H9 (cell line): ENCODE measurements at regions not wholly inside any gene's neighbourhood (a gene's known extent, or its start where the extent isn't known, plus 50 kb on each side); places are given as distances from the start of the nearest gene placed in this dataset.

Source experiments
- DNase-seq: peaks from one replicate; pipeline ENCODE4 v3.0.0-alpha.2; 2017
- H2AFZ ChIP-seq: one replicate; pipeline ENCODE4 v1.6.1; 2013; ENCODE audit warnings: mild to moderate bottlenecking, low read length, control low read depth, moderate library complexity
- H2AK5ac ChIP-seq: 2 replicates; pipeline ENCODE4 v1.6.1; 2013; ENCODE audit warnings: low read length, control low read depth, mixed read lengths; ENCODE audit not compliant: insufficient read length
- H2BK120ac ChIP-seq: one replicate; pipeline ENCODE4 v1.6.1; 2013; ENCODE audit warnings: low read depth, mild to moderate bottlenecking, low read length, control low read depth, inconsistent platforms; ENCODE audit not compliant: poor library complexity, severe bottlenecking
- H2BK12ac ChIP-seq: 2 replicates; pipeline ENCODE4 v1.6.1; 2013; ENCODE audit warnings: low read length, control low read depth, mixed read lengths, low read depth; ENCODE audit not compliant: insufficient read length
- H2BK15ac ChIP-seq: 2 replicates; pipeline ENCODE4 v1.6.1; 2013; ENCODE audit warnings: low read depth, low read length, control low read depth
- H2BK20ac ChIP-seq: one replicate; pipeline ENCODE4 v1.6.1; 2013; ENCODE audit warnings: low read depth, mild to moderate bottlenecking, low read length, control low read depth, inconsistent platforms; ENCODE audit not compliant: poor library complexity, severe bottlenecking
- H2BK5ac ChIP-seq: 2 replicates; pipeline ENCODE4 v1.6.1; 2013; ENCODE audit warnings: low read length, control low read depth, mixed read lengths; ENCODE audit not compliant: insufficient read length
- H3K14ac ChIP-seq: 2 replicates; pipeline ENCODE4 v1.6.1; 2013; ENCODE audit warnings: low read length, control low read depth; ENCODE audit not compliant: insufficient read depth
- H3K18ac ChIP-seq: 2 replicates; pipeline ENCODE4 v1.6.1; 2013; ENCODE audit warnings: low read depth, mild to moderate bottlenecking, mixed read lengths, low read length, control low read depth; ENCODE audit not compliant: insufficient read length
- H3K23ac ChIP-seq: 2 replicates; pipeline ENCODE4 v1.6.1; 2013; ENCODE audit warnings: low read length, control low read depth, mixed read lengths, low read depth; ENCODE audit not compliant: insufficient read length
- H3K23me2 ChIP-seq: 2 replicates; pipeline ENCODE4 v1.6.1; 2013; ENCODE audit warnings: low read depth, mild to moderate bottlenecking, mixed read lengths, low read length, control low read depth; ENCODE audit not compliant: insufficient read length, poor library complexity, severe bottlenecking
- H3K27ac ChIP-seq: 2 replicates; pipeline ENCODE4 v1.5.1; 2013; ENCODE audit warnings: low read length, control low read depth, mixed read lengths, low read depth; ENCODE audit not compliant: insufficient read length
- H3K27me3 ChIP-seq: 2 replicates; pipeline ENCODE4 v1.6.1; 2013; ENCODE audit warnings: low read length, control low read depth, inconsistent platforms; ENCODE audit not compliant: insufficient read depth
- H3K4ac ChIP-seq: 2 replicates; pipeline ENCODE4 v1.6.1; 2013; ENCODE audit warnings: low read depth, mild to moderate bottlenecking, control low read depth, inconsistent platforms, low read length, moderate library complexity
- H3K4me1 ChIP-seq: 2 replicates; pipeline ENCODE4 v1.6.1; 2013; ENCODE audit warnings: low read length, control low read depth, inconsistent platforms; ENCODE audit not compliant: insufficient read depth
- H3K4me2 ChIP-seq: 2 replicates; pipeline ENCODE4 v1.6.1; 2013; ENCODE audit warnings: low read length, control low read depth, mixed read lengths; ENCODE audit not compliant: insufficient read length, insufficient read depth
- H3K56ac ChIP-seq: 2 replicates; pipeline ENCODE4 v1.6.1; 2013; ENCODE audit warnings: low read depth, mild to moderate bottlenecking, mixed read lengths, low read length, control low read depth; ENCODE audit not compliant: insufficient read length
- H3K79me1 ChIP-seq: 2 replicates; pipeline ENCODE4 v1.6.1; 2013; ENCODE audit warnings: low read depth, mild to moderate bottlenecking, moderate library complexity, low read length, control low read depth, inconsistent platforms; ENCODE audit not compliant: insufficient read depth, poor library complexity, severe bottlenecking
- H3K79me2 ChIP-seq: 2 replicates; pipeline ENCODE4 v1.6.1; 2013; ENCODE audit warnings: low read length, control low read depth, inconsistent platforms; ENCODE audit not compliant: insufficient read depth
- H3K9ac ChIP-seq: 2 replicates; pipeline ENCODE4 v1.6.1; 2013; ENCODE audit warnings: low read length, control low read depth, mixed read lengths; ENCODE audit not compliant: insufficient read length; ENCODE audit errors: extremely low read depth
- H3K9me3 ChIP-seq: one replicate; pipeline ENCODE4 v1.6.1; 2013; ENCODE audit warnings: low read depth, low read length, inconsistent platforms; ENCODE audit not compliant: control insufficient read depth
- H3T11ph ChIP-seq: one replicate; pipeline ENCODE4 v1.6.1; 2013; ENCODE audit warnings: mild to moderate bottlenecking, low read length, control low read depth, inconsistent platforms
- H4K20me1 ChIP-seq: one replicate; pipeline ENCODE4 v1.6.1; 2013; ENCODE audit not compliant: control insufficient read depth, insufficient read length, insufficient read depth
- H4K5ac ChIP-seq: 2 replicates; pipeline ENCODE4 v1.6.1; 2013; ENCODE audit warnings: low read depth, mild to moderate bottlenecking, mixed read lengths, low read length, control low read depth; ENCODE audit not compliant: insufficient read length
- H4K8ac ChIP-seq: replicated peaks from 2 replicates; pipeline ENCODE4 v1.6.1; 2013; ENCODE audit warnings: low read length, control low read depth, mixed read lengths, low read depth; ENCODE audit not compliant: insufficient read length
- H4K91ac ChIP-seq: 2 replicates; pipeline ENCODE4 v1.6.1; 2013; ENCODE audit warnings: low read depth, mild to moderate bottlenecking, moderate library complexity, mixed read lengths, low read length, control low read depth; ENCODE audit not compliant: insufficient read length
- H3K27ac Mint-ChIP-seq, 3 experiments: 2 replicates in 2 of 3; 3 replicates in 1 of 3; pipeline ENCODE4 v1.8.0; 2020 to 2021; ENCODE audit warnings: mixed read lengths in 3 of 3, mild to moderate bottlenecking in 1 of 3, moderate library complexity in 1 of 3
- H3K27me3 Mint-ChIP-seq: 2 replicates; pipeline ENCODE4 v1.8.0; 2021; ENCODE audit warnings: low read depth, mild to moderate bottlenecking, moderate library complexity, mixed read lengths
- H3K36me3 Mint-ChIP-seq, 3 experiments: 2 replicates in 2 of 3; 3 replicates in 1 of 3; pipeline ENCODE4 v1.8.0; 2020 to 2021; ENCODE audit warnings: low read depth in 3 of 3, mixed read lengths in 3 of 3; ENCODE audit not compliant: insufficient read depth in 1 of 3
- H3K4me1 Mint-ChIP-seq, 2 experiments: 2 replicates each; pipeline ENCODE4 v1.8.0; 2020; ENCODE audit warnings: mixed read lengths in 2 of 2
- H3K4me3 Mint-ChIP-seq, 2 experiments: 2 replicates in 1 of 2; 3 replicates in 1 of 2; pipeline ENCODE4 v1.8.0; 2020 to 2021; ENCODE audit warnings: mild to moderate bottlenecking in 2 of 2, mixed read lengths in 2 of 2, moderate library complexity in 1 of 2
- H3K9me3 Mint-ChIP-seq, 2 experiments: 2 replicates in 1 of 2; 3 replicates in 1 of 2; pipeline ENCODE4 v1.8.0; 2020; ENCODE audit warnings: mild to moderate bottlenecking in 2 of 2, mixed read lengths in 2 of 2, moderate library complexity in 1 of 2
- CTCF ChIP-seq: fragments of 200-600 bp; sonication (generic); conservative IDR thresholded peaks from 3 replicates; pipeline ENCODE4 v1.8.0; 2021; ENCODE audit warnings: antibody characterized with exemption, mild to moderate bottlenecking
- WGBS: extraction: QIAGEN DNeasy Blood & Tissue Kit; methylation state at CpG from one replicate; pipeline ENCODE4 v1.1.7; 2013; ENCODE audit warnings: missing lambda C conversion rate, low lambda C conversion rate, mixed read lengths; ENCODE audit not compliant: insufficient read length; ENCODE audit errors: extremely low coverage; 5-methylcytosine and 5-hydroxymethylcytosine counted together

GRCh38 chr12:93115646-93116045 is 186.6 kb upstream of the EEA1 start:
- Mint-ChIP-seq H3K9me3 (no peaks in the 10 kb centered on the region), H3K4me1 (no peaks in the 10 kb centered on the region), H3K4me3 (no peak overlapping the region), H3K27ac (no peak overlapping the region), H3K36me3 (no peaks in the 10 kb centered on the region; a peak in 1 of 7 replicates), H3K27me3 (peaks cover 5% of the 10 kb centered on the region)
- no peak overlapping the region for H3K27ac ChIP-seq
- H3K4me1 ChIP-seq = no peaks in the 10 kb centered on the region
- H4K5ac ChIP-seq = no peak overlapping the region
- no peak overlapping the region for H2AFZ ChIP-seq
- H2BK12ac ChIP-seq = no peak overlapping the region
- no peaks in the 10 kb centered on the region for H4K20me1 ChIP-seq
- no peak overlapping the region for H2BK15ac ChIP-seq
- no peak overlapping the region for H4K91ac ChIP-seq
- H3K4ac ChIP-seq = no peak overlapping the region
- no peak overlapping the region for H3K56ac ChIP-seq
- H2AK5ac ChIP-seq = no peak overlapping the region
- H3K79me2 ChIP-seq = no peaks in the 10 kb centered on the region
- H4K8ac ChIP-seq = no peak overlapping the region
- H3T11ph ChIP-seq = no peak overlapping the region
- no peak overlapping the region for H3K23ac ChIP-seq
- no peaks in the 10 kb centered on the region for H3K23me2 ChIP-seq
- no peak overlapping the region for H2BK120ac ChIP-seq
- no peaks in the 10 kb centered on the region for H3K79me1 ChIP-seq
- no peak for DNase-seq
- no peak overlapping the region for H2BK20ac ChIP-seq
- H3K14ac ChIP-seq = no peak overlapping the region
- no peak overlapping the region for H3K4me2 ChIP-seq
- no peak overlapping the region for H3K18ac ChIP-seq
- TF ChIP-seq CTCF = no peak
- WGBS = no CpG with 5 or more reads among the region's 4 CpGs
- no peak overlapping the region for H2BK5ac ChIP-seq
- no peaks in the 10 kb centered on the region for H3K9me3 ChIP-seq
- no peak overlapping the region for H3K9ac ChIP-seq
- H3K27me3 ChIP-seq = no peaks in the 10 kb centered on the region
